Loucy (cell line): ENCODE measurements at regions not wholly inside any gene's neighbourhood (a gene's known extent, or its start where the extent isn't known, plus 50 kb on each side); places are given as distances from the start of the nearest gene placed in this dataset.
"Not testable (repeated sequence)": the region's sequence is repeated elsewhere in the genome, so short reads cannot be mapped to it uniquely, and the experiment has no call there.

Experiments used
- H2AFZ ChIP-seq: fragments of 200-600 bp; sonication (generic); 2 replicates; pipeline ENCODE4 v1.6.0; 2016; ENCODE audit warnings: antibody characterized with exemption, mild to moderate bottlenecking, low read length, moderate library complexity
- H3F3A ChIP-seq: fragments of 200-600 bp; 2 replicates; pipeline ENCODE4 v1.6.0; 2016; ENCODE audit warnings: antibody characterized with exemption, low read depth, mild to moderate bottlenecking
- H3K27me3 ChIP-seq: fragments of 200-600 bp; sonication (generic); 2 replicates; pipeline ENCODE4 v1.6.1; 2014; ENCODE audit warnings: low read length, mild to moderate bottlenecking; ENCODE audit not compliant: insufficient read depth, poor library complexity, severe bottlenecking
- H3K36me3 ChIP-seq: fragments of 200-600 bp; sonication (generic); 2 replicates; pipeline ENCODE4 v1.6.1; 2016; ENCODE audit warnings: low read length; ENCODE audit not compliant: insufficient read depth
- H3K4me1 ChIP-seq: fragments of 200-600 bp; sonication (generic); 2 replicates; pipeline ENCODE4 v1.5.1; 2014; ENCODE audit warnings: low read length, mild to moderate bottlenecking; ENCODE audit not compliant: insufficient read depth, poor library complexity, severe bottlenecking
- H3K4me2 ChIP-seq: fragments of 200-600 bp; sonication (generic); 2 replicates; pipeline ENCODE4 v1.6.0; 2014; ENCODE audit warnings: antibody characterized with exemption, low read length, low read depth, mild to moderate bottlenecking; ENCODE audit not compliant: poor library complexity, severe bottlenecking
- H3K4me3 ChIP-seq: fragments of 200-600 bp; sonication (generic); 2 replicates; pipeline ENCODE4 v1.5.1; 2014; ENCODE audit warnings: low read length, mild to moderate bottlenecking, mixed read lengths; ENCODE audit not compliant: poor library complexity, severe bottlenecking
- H3K79me2 ChIP-seq: fragments of 200-600 bp; sonication (generic); 2 replicates; pipeline ENCODE4 v1.6.1; 2014; ENCODE audit warnings: low read length; ENCODE audit not compliant: insufficient read depth
- H3K9ac ChIP-seq: fragments of 200-600 bp; sonication (generic); 2 replicates; pipeline ENCODE4 v1.6.0; 2014; ENCODE audit warnings: mild to moderate bottlenecking, low read depth, low read length, moderate library complexity; ENCODE audit not compliant: poor library complexity, severe bottlenecking
- H3K9me2 ChIP-seq: fragments of 200-600 bp; sonication (generic); replicated peaks from 2 replicates; pipeline ENCODE4 v1.6.1; 2016; ENCODE audit warnings: low read depth, low read length, mixed read lengths
- H3K9me3 ChIP-seq: fragments of 200-600 bp; sonication (generic); 2 replicates; pipeline ENCODE4 v1.6.1; 2014; ENCODE audit warnings: mild to moderate bottlenecking, antibody characterized with exemption, low read length, low read depth; ENCODE audit not compliant: insufficient read depth
- H4K20me1 ChIP-seq: fragments of 200-600 bp; sonication (generic); 2 replicates; pipeline ENCODE4 v1.6.0; 2014; ENCODE audit warnings: antibody characterized with exemption, low read length, mild to moderate bottlenecking; ENCODE audit not compliant: insufficient read depth, poor library complexity, severe bottlenecking
- EZH2phosphoT487 ChIP-seq: fragments of 200-600 bp; IDR thresholded peaks from 2 replicates; pipeline ENCODE4 v1.6.1; 2018; ENCODE audit warnings: antibody characterized with exemption, mild to moderate bottlenecking, moderate library complexity, borderline replicate concordance
- TF ChIP-seq, protein P1 (sequence below): fragments of 200-600 bp; sonication (generic); conservative IDR thresholded peaks from 2 replicates; pipeline ENCODE4 v1.5.1; 2014; ENCODE audit warnings: mild to moderate bottlenecking, antibody characterized with exemption, low read length

DNA sequence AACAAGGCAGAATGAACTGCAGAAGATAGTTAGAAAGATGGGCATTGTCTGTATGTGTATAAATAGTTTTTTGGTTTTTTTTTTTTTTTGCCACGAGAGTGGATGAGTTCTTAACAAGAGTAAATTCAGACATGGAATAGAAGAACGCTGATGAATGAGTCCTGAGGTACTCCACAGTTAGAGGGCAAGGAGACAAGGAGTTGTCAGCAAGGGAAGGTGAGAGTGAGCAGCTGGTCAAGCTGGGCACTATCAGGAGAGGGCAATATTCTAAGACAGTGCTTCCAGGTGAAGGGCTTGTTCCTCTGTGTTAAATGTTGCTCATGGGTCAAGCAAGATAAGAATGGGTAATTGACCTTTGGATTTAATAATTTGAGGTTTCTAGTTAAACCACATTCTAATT lies 138.6 kb upstream of the FAM78B start:
- H3K9ac ChIP-seq, result no peak overlapping the region
- no peak overlapping the region for H3K4me3 ChIP-seq
- TF ChIP-seq, protein P1, sequence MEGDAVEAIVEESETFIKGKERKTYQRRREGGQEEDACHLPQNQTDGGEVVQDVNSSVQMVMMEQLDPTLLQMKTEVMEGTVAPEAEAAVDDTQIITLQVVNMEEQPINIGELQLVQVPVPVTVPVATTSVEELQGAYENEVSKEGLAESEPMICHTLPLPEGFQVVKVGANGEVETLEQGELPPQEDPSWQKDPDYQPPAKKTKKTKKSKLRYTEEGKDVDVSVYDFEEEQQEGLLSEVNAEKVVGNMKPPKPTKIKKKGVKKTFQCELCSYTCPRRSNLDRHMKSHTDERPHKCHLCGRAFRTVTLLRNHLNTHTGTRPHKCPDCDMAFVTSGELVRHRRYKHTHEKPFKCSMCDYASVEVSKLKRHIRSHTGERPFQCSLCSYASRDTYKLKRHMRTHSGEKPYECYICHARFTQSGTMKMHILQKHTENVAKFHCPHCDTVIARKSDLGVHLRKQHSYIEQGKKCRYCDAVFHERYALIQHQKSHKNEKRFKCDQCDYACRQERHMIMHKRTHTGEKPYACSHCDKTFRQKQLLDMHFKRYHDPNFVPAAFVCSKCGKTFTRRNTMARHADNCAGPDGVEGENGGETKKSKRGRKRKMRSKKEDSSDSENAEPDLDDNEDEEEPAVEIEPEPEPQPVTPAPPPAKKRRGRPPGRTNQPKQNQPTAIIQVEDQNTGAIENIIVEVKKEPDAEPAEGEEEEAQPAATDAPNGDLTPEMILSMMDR, result no peak
- TF ChIP-seq EZH2phosphoT487, result no peak

DNA sequence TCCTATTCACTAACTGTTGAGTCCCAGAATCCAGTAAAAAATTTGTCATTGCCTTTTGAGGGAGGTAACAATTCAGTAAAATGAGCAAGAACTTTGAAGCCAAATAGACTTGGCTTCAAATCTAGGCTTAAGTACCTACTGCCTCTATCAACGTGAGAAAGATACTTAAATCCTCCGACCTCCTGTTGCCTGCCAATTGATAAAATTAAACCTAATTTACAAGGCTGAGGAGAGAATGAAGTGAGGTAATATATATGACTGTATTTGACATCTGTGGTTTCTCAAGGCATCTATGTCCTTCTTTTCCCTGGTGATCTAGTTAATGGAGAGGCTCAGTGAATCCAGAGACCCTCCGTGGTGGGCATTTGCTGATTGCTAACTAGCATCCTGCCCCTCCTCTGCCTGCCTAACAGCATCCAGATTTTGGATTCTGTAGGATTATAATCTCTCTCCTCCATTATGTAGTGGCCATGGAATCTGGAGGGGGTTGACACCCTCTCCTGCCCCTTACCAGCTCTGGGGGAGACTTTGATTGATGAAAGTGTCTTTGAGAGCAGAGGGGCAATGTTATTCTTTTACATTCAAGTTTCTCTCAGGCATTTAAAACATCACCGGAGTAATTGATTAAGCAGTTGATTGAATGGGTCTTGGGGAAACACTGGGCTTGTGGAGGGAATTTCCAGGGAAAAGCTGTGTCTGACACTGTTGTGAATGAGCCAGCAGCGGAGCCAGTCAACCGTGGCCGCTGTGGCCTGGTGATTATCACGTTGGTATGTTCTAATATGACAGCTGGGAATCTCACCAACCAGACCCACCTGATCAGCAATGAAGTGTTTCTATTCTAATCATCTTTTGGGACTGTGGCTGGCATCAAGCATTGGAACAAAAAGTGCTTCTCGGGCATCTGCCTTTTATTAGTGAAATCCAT lies 140.7 kb upstream of the FAM78B start:
- Histone ChIP-seq H3K4me1 (no peaks in the 10 kb centered on the region), H3K27me3 (no peaks in the 10 kb centered on the region), H4K20me1 (no peaks in the 10 kb centered on the region), H3K4me3 (no peak overlapping the region), H3K36me3 (no peaks in the 10 kb centered on the region), H3K9me3 (no peaks in the 10 kb centered on the region), H3K9me2 (no peaks in the 10 kb centered on the region), H2AFZ (no peak overlapping the region), H3K9ac (no peak overlapping the region), H3K4me2 (no peak overlapping the region), H3F3A (no peaks in the 10 kb centered on the region), H3K79me2 (no peaks in the 10 kb centered on the region)
- TF ChIP-seq EZH2phosphoT487, result no peak
- TF ChIP-seq, protein P1, result no peak

More for the DNA sequence above, 138.6 kb upstream of the FAM78B start:
- Histone ChIP-seq H3K4me2 (no peak overlapping the region), H3K9me3 (no peaks in the 10 kb centered on the region), H3K27me3 (no peaks in the 10 kb centered on the region), H2AFZ (no peak overlapping the region), H3K79me2 (no peaks in the 10 kb centered on the region), H4K20me1 (no peaks in the 10 kb centered on the region), H3K4me1 (no peaks in the 10 kb centered on the region), H3K9me2 (no peaks in the 10 kb centered on the region), H3F3A (no peaks in the 10 kb centered on the region), H3K36me3 (no peaks in the 10 kb centered on the region)

DNA sequence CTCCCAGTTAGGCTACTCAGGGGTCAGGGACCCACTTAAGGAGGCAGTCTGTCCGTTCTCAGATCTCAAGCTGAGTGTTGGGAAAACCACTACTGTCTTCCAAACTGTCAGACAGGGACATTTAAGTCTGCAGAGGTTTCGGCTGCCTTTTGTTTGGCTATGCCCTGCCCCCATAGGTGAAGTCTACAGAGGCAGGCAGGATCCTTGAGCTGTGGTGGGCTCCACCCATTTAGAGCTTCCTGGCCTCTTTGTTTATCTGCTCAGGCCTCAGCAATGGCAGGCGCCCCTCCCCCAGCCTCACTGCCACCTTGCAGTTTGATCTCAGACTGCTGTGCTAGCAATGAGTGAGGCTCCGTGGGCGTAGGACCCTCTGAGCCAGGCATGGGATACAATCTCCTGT lies 149.5 kb upstream of the FAM78B start:
- H4K20me1 ChIP-seq, H3K4me1 ChIP-seq, H3K9me3 ChIP-seq, H3K9me2 ChIP-seq, H3K36me3 ChIP-seq, H3K4me2 ChIP-seq, H2AFZ ChIP-seq, H3K4me3 ChIP-seq, H3K27me3 ChIP-seq, H3K79me2 ChIP-seq, H3K9ac ChIP-seq, H3F3A ChIP-seq: not testable (repeated sequence)

DNA sequence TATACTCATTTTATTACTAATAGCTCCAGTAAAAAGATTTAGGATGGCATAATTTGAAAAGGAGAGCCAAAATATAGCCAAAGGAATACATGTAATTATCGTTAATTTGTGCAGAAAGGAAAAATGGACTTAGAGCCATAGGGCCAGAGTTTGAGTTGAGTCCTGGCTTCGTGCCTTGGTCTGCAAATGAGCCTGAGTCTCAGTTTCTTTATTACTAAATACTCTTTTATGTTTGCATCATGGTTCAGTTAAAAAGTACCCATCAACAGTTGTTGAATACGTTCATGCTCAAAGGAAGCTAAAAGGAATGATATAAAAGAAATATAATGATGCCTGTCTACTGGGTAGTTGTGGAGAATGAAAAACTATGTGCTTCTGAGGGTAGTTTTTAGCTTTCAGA lies 155.7 kb upstream of the FAM78B start:
- no peaks in the 10 kb centered on the region for H3K36me3 ChIP-seq
- H3K79me2 ChIP-seq, result no peaks in the 10 kb centered on the region
- no peak overlapping the region for H3K4me3 ChIP-seq
- H4K20me1 ChIP-seq, result no peaks in the 10 kb centered on the region
- TF ChIP-seq, protein P1, result no peak
- no peak for TF ChIP-seq EZH2phosphoT487
- H2AFZ ChIP-seq, result no peak overlapping the region
- no peaks in the 10 kb centered on the region for H3K9me3 ChIP-seq
- no peaks in the 10 kb centered on the region for H3K27me3 ChIP-seq
- no peaks in the 10 kb centered on the region for H3K4me1 ChIP-seq
- H3K4me2 ChIP-seq, result no peak overlapping the region
- H3K9me2 ChIP-seq, result no peaks in the 10 kb centered on the region
- no peak overlapping the region for H3K9ac ChIP-seq
- H3F3A ChIP-seq, result no peaks in the 10 kb centered on the region
